GM21529 (cell line): ENCODE measurements at regions not wholly inside any gene's neighbourhood (a gene's known extent, or its start where the extent isn't known, plus 50 kb on each side); places are given as distances from the start of the nearest gene placed in this dataset.
"Not testable (repeated sequence)": the region's sequence is repeated elsewhere in the genome, so short reads cannot be mapped to it uniquely, and the experiment has no call there.

Source experiments
- ATAC-seq: cut with Tn5 transposase; IDR thresholded peaks from one replicate; pipeline ENCODE4 v1.9.1; 2021; ENCODE audit not compliant: unreplicated experiment

GRCh38 chr5:66234241-66234640, 90.1 kb downstream of the SREK1 start:
- no peak for ATAC-seq

GRCh38 chr5:66238435-66238834, 94.3 kb downstream of the SREK1 start:
- no peak for ATAC-seq

- ATAC-seq, result no peak
Measured at GRCh38 chr5:66239034-66239433, 94.9 kb downstream of the SREK1 start.

GRCh38 chr5:66241136-66241825, 97.2 kb downstream of the SREK1 start:
- no peak for ATAC-seq

- ATAC-seq, result no peak
Measured at GRCh38 chr5:66242050-66242715, 98.1 kb downstream of the SREK1 start.

GRCh38 chr5:66246608-66247007, 102.5 kb downstream of the SREK1 start:
- ATAC-seq, result no peak

GRCh38 chr5:66247176-66247960, 103.3 kb downstream of the SREK1 start:
- ATAC-seq, result no peak

GRCh38 chr5:66248874-66249273, 104.8 kb downstream of the SREK1 start:
- ATAC-seq, result no peak

GRCh38 chr5:66249920-66250319, 105.8 kb downstream of the SREK1 start:
- no peak for ATAC-seq

- ATAC-seq, result no peak
Measured at GRCh38 chr5:66252849-66253248, 108.7 kb downstream of the SREK1 start.

- no peak for ATAC-seq
Measured at GRCh38 chr5:66255714-66256113, 111.6 kb downstream of the SREK1 start.

- ATAC-seq, result no peak
Measured at GRCh38 chr5:66273121-66273520, 129.0 kb downstream of the SREK1 start.

GRCh38 chr5:66276986-66277385, 132.9 kb downstream of the SREK1 start:
- no peak for ATAC-seq

- no peak for ATAC-seq
Measured at GRCh38 chr5:66277981-66278380, 133.9 kb downstream of the SREK1 start.

- no peak for ATAC-seq
Measured at GRCh38 chr5:66281294-66281693, 137.2 kb downstream of the SREK1 start.

GRCh38 chr5:66284588-66285342, 140.7 kb downstream of the SREK1 start:
- ATAC-seq, result no peak

- no peak for ATAC-seq
Measured at GRCh38 chr5:66285343-66285922, 141.3 kb downstream of the SREK1 start.

GRCh38 chr5:66291771-66292170, 147.7 kb downstream of the SREK1 start:
- no peak for ATAC-seq

- not testable (repeated sequence) for ATAC-seq
Measured at GRCh38 chr5:66293851-66294250, 149.8 kb downstream of the SREK1 start.

- no peak for ATAC-seq
Measured at GRCh38 chr5:66299463-66299862, 155.4 kb downstream of the SREK1 start.

- no peak for ATAC-seq
Measured at GRCh38 chr5:66302344-66302743, 158.2 kb downstream of the SREK1 start.
